Neural cell (in vitro differentiated cells): ENCODE measurements at regions not wholly inside any gene's neighbourhood (a gene's known extent, or its start where the extent isn't known, plus 50 kb on each side); places are given as distances from the start of the nearest gene placed in this dataset.

Source experiments
- CTCF ChIP-seq: fragments of 450-650 bp; IDR thresholded peaks from 2 replicates; pipeline ENCODE4 v1.5.1; 2014; ENCODE audit warnings: antibody characterized with exemption, mild to moderate bottlenecking, moderate library complexity; ENCODE audit not compliant: poor library complexity, severe bottlenecking
- EP300 ChIP-seq: fragments of 450-650 bp; conservative IDR thresholded peaks from 2 replicates; pipeline ENCODE4 v1.6.1; 2014; ENCODE audit warnings: antibody characterized with exemption, mild to moderate bottlenecking, moderate library complexity; ENCODE audit not compliant: poor library complexity, severe bottlenecking
- POLR2AphosphoS5 ChIP-seq: IDR thresholded peaks from 2 replicates; pipeline ENCODE4 v1.6.1; 2012

GRCh38 chr7:155244675-155245074, 53.0 kb upstream of the INSIG1 start:
- no peak for TF ChIP-seq CTCF
- TF ChIP-seq EP300 = no peak
- TF ChIP-seq POLR2AphosphoS5 = no peak
